MG63 (cell line): ENCODE measurements at regions not wholly inside any gene's neighbourhood (a gene's known extent, or its start where the extent isn't known, plus 50 kb on each side); places are given as distances from the start of the nearest gene placed in this dataset.

Experiments
- DNase-seq: peaks from one replicate; pipeline ENCODE4 v3.0.0-alpha.2; 2020
- H3K27me3 ChIP-seq: fragments of 250-450 bp; sonication (Bioruptor Pico); 2 replicates; pipeline ENCODE4 v1.5.1; 2020; ENCODE audit warnings: mild to moderate bottlenecking, moderate library complexity
- H3K36me3 ChIP-seq: fragments of 250-450 bp; sonication (Bioruptor Pico); 2 replicates; pipeline ENCODE4 v1.5.1; 2020; ENCODE audit warnings: mild to moderate bottlenecking, moderate library complexity
- H3K4me3 ChIP-seq: fragments of 250-450 bp; sonication (Bioruptor Pico); 2 replicates; pipeline ENCODE4 v1.5.1; 2020; ENCODE audit warnings: mild to moderate bottlenecking, moderate library complexity
- H3K9me3 ChIP-seq: fragments of 250-450 bp; sonication (Bioruptor Pico); 2 replicates; pipeline ENCODE4 v1.5.1; 2020; ENCODE audit warnings: mild to moderate bottlenecking, moderate library complexity

GRCh38 chr3:34213478-34213877 lies 415.0 kb downstream of the PDCD6IP start:
- no peak overlapping the region for H3K4me3 ChIP-seq
- DNase-seq, result no peak
- no peaks in the 10 kb centered on the region for H3K9me3 ChIP-seq
- H3K36me3 ChIP-seq, result no peaks in the 10 kb centered on the region
- no peaks in the 10 kb centered on the region for H3K27me3 ChIP-seq

GRCh38 chr3:34216711-34217335 lies 418.4 kb downstream of the PDCD6IP start:
- no peak for DNase-seq
- Histone ChIP-seq H3K4me3 (no peak overlapping the region), H3K27me3 (no peaks in the 10 kb centered on the region), H3K9me3 (no peaks in the 10 kb centered on the region), H3K36me3 (no peaks in the 10 kb centered on the region)

GRCh38 chr3:34218706-34219385 lies 420.4 kb downstream of the PDCD6IP start:
- no peaks in the 10 kb centered on the region for H3K9me3 ChIP-seq
- DNase-seq, result no peak
- H3K4me3 ChIP-seq, result no peak overlapping the region
- H3K36me3 ChIP-seq, result no peaks in the 10 kb centered on the region
- H3K27me3 ChIP-seq, result no peaks in the 10 kb centered on the region

- no peaks in the 10 kb centered on the region for H3K36me3 ChIP-seq
- DNase-seq, result no peak
- H3K27me3 ChIP-seq, result no peaks in the 10 kb centered on the region
- no peak overlapping the region for H3K4me3 ChIP-seq
- H3K9me3 ChIP-seq, result no peaks in the 10 kb centered on the region
Observed at GRCh38 chr3:34219556-34219955, 421.1 kb downstream of the PDCD6IP start.

- no peaks in the 10 kb centered on the region for H3K27me3 ChIP-seq
- no peak overlapping the region for H3K4me3 ChIP-seq
- no peak for DNase-seq
- H3K9me3 ChIP-seq, result no peaks in the 10 kb centered on the region
- H3K36me3 ChIP-seq, result no peaks in the 10 kb centered on the region
Observed at GRCh38 chr3:34225821-34226366, 427.5 kb downstream of the PDCD6IP start.

GRCh38 chr3:34229876-34230275 lies 431.4 kb downstream of the PDCD6IP start:
- Histone ChIP-seq H3K9me3 (no peaks in the 10 kb centered on the region), H3K27me3 (no peaks in the 10 kb centered on the region), H3K4me3 (no peak overlapping the region), H3K36me3 (no peaks in the 10 kb centered on the region)
- no peak for DNase-seq

- DNase-seq, result no peak
- H3K36me3 ChIP-seq, result no peaks in the 10 kb centered on the region
- no peaks in the 10 kb centered on the region for H3K9me3 ChIP-seq
- no peaks in the 10 kb centered on the region for H3K27me3 ChIP-seq
- H3K4me3 ChIP-seq, result no peak overlapping the region
Observed at GRCh38 chr3:34235096-34235495, 436.7 kb downstream of the PDCD6IP start.

- H3K4me3 ChIP-seq, result no peak overlapping the region
- H3K9me3 ChIP-seq, result no peaks in the 10 kb centered on the region
- DNase-seq, result no peak
- H3K36me3 ChIP-seq, result no peaks in the 10 kb centered on the region
- no peaks in the 10 kb centered on the region for H3K27me3 ChIP-seq
Observed at GRCh38 chr3:34237946-34238345, 439.5 kb downstream of the PDCD6IP start.

- Histone ChIP-seq H3K36me3 (no peaks in the 10 kb centered on the region), H3K4me3 (no peak overlapping the region), H3K9me3 (no peaks in the 10 kb centered on the region), H3K27me3 (no peaks in the 10 kb centered on the region)
- DNase-seq, result no peak
Observed at GRCh38 chr3:34238407-34238806, 440.0 kb downstream of the PDCD6IP start.

GRCh38 chr3:34239287-34239686 lies 440.9 kb downstream of the PDCD6IP start:
- Histone ChIP-seq H3K36me3 (no peaks in the 10 kb centered on the region), H3K9me3 (no peaks in the 10 kb centered on the region), H3K27me3 (no peaks in the 10 kb centered on the region), H3K4me3 (no peak overlapping the region)
- no peak for DNase-seq

GRCh38 chr3:34239875-34240274 lies 441.4 kb downstream of the PDCD6IP start:
- no peak for DNase-seq
- Histone ChIP-seq H3K36me3 (no peaks in the 10 kb centered on the region), H3K4me3 (no peak overlapping the region), H3K9me3 (no peaks in the 10 kb centered on the region), H3K27me3 (no peaks in the 10 kb centered on the region)

GRCh38 chr3:34247401-34247800 lies 449.0 kb downstream of the PDCD6IP start:
- H3K9me3 ChIP-seq, result no peaks in the 10 kb centered on the region
- DNase-seq, result no peak
- H3K27me3 ChIP-seq, result no peaks in the 10 kb centered on the region
- no peak overlapping the region for H3K4me3 ChIP-seq
- no peaks in the 10 kb centered on the region for H3K36me3 ChIP-seq

- no peaks in the 10 kb centered on the region for H3K36me3 ChIP-seq
- H3K9me3 ChIP-seq, result no peaks in the 10 kb centered on the region
- DNase-seq, result no peak
- H3K4me3 ChIP-seq, result no peak overlapping the region
- H3K27me3 ChIP-seq, result no peaks in the 10 kb centered on the region
Observed at GRCh38 chr3:34248352-34248751, 449.9 kb downstream of the PDCD6IP start.

GRCh38 chr3:34254285-34254684 lies 455.9 kb downstream of the PDCD6IP start:
- Histone ChIP-seq H3K9me3 (no peaks in the 10 kb centered on the region), H3K36me3 (no peaks in the 10 kb centered on the region), H3K4me3 (no peak overlapping the region), H3K27me3 (no peaks in the 10 kb centered on the region)
- no peak for DNase-seq

- H3K9me3 ChIP-seq, result no peaks in the 10 kb centered on the region
- no peak for DNase-seq
- H3K27me3 ChIP-seq, result no peaks in the 10 kb centered on the region
- no peak overlapping the region for H3K4me3 ChIP-seq
- H3K36me3 ChIP-seq, result no peaks in the 10 kb centered on the region
Observed at GRCh38 chr3:34256021-34256420, 457.6 kb downstream of the PDCD6IP start.

- no peak for DNase-seq
- Histone ChIP-seq H3K4me3 (no peak overlapping the region), H3K36me3 (no peaks in the 10 kb centered on the region), H3K9me3 (no peaks in the 10 kb centered on the region), H3K27me3 (no peaks in the 10 kb centered on the region)
Observed at GRCh38 chr3:34256791-34257190, 458.4 kb downstream of the PDCD6IP start.

- H3K4me3 ChIP-seq, result no peak overlapping the region
- DNase-seq, result no peak
- H3K27me3 ChIP-seq, result no peaks in the 10 kb centered on the region
- H3K36me3 ChIP-seq, result no peaks in the 10 kb centered on the region
- H3K9me3 ChIP-seq, result no peaks in the 10 kb centered on the region
Observed at GRCh38 chr3:34258271-34258998, 460.0 kb downstream of the PDCD6IP start.
